ENCODE measurements at regions not wholly inside any gene's neighbourhood (a gene's known extent, or its start where the extent isn't known, plus 50 kb on each side); places are given as distances from the start of the nearest gene placed in this dataset.
"Not testable (repeated sequence)": the region's sequence is repeated elsewhere in the genome, so short reads cannot be mapped to it uniquely, and the experiment has no call there.

DNA sequence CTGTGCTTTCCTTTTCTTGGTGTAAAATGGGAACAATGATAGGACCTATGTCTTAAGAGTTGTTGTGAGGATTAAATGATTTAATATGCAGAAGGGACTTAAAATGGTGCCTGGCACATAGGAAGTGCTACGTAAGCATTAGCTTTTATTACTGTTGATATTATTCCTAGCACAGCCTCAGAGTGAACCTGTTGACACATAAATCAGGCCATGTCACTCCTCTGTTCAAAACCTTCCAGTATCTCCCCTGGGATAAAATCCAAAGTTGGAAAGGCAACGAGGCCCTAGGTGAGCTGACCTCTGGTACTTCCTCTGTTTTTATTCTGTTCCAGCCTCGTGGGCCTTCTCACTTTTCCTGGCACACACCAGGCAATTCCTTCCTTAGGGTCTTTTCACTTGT lies 108.8 kb upstream of the CADM1 start:
- Mint-ChIP-seq H3K27me3 (ENCODE audit: low read depth) (peaks cover 5% of the 10 kb centered on the region), H3K27ac (no peak overlapping the region), H3K4me1 (peaks cover 20% of the 10 kb centered on the region), H3K36me3 (no peaks in the 10 kb centered on the region), H3K4me3 (no peak overlapping the region), H3K9me3 (no peaks in the 10 kb centered on the region)
- no peak for DNase-seq (ENCODE audit: low spot score in 2 of 2, unreplicated experiment in 2 of 2)
- TF ChIP-seq, protein P1, sequence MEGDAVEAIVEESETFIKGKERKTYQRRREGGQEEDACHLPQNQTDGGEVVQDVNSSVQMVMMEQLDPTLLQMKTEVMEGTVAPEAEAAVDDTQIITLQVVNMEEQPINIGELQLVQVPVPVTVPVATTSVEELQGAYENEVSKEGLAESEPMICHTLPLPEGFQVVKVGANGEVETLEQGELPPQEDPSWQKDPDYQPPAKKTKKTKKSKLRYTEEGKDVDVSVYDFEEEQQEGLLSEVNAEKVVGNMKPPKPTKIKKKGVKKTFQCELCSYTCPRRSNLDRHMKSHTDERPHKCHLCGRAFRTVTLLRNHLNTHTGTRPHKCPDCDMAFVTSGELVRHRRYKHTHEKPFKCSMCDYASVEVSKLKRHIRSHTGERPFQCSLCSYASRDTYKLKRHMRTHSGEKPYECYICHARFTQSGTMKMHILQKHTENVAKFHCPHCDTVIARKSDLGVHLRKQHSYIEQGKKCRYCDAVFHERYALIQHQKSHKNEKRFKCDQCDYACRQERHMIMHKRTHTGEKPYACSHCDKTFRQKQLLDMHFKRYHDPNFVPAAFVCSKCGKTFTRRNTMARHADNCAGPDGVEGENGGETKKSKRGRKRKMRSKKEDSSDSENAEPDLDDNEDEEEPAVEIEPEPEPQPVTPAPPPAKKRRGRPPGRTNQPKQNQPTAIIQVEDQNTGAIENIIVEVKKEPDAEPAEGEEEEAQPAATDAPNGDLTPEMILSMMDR (IDR thresholded peaks at IDR 0.05; ENCODE audit: unreplicated experiment) = no peak

GRCh38 chr11:115612046-115612730 lies 108.0 kb upstream of the CADM1 start:
- H3K27me3 Mint-ChIP-seq (ENCODE audit: low read depth) = peaks cover 5% of the 10 kb centered on the region
- no peak overlapping the region for H3K4me3 Mint-ChIP-seq
- no peaks in the 10 kb centered on the region for H3K9me3 Mint-ChIP-seq
- peaks cover 28% of the 10 kb centered on the region for H3K4me1 Mint-ChIP-seq
- no peak overlapping the region for H3K27ac Mint-ChIP-seq
- DNase-seq (ENCODE audit: low spot score in 2 of 2, unreplicated experiment in 2 of 2) = no peak
- TF ChIP-seq, protein P1 (IDR thresholded peaks at IDR 0.05; ENCODE audit: unreplicated experiment) = no peak
- no peaks in the 10 kb centered on the region for H3K36me3 Mint-ChIP-seq

DNA sequence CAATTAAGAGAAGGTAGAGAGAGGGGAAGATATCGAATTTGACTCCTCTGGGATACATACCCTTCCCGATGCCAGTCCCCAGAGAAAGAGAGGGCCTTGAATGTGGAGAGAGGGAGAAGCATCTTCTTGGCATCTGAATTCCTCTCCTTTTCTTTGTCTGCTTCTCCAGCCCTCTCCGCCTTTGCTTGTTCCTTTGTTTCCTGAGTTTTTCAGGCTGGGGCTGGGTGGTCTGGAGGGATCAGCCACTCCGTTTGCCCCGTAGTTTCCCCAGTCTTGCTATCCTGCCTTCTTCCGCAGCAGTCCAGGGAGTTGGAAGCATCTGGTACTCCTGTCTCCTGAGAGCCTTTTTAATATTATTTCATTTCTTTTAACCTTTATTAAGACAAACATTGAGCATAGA lies 107.1 kb upstream of the CADM1 start:
- DNase-seq (ENCODE audit: low spot score in 2 of 2, unreplicated experiment in 2 of 2) = no peak
- Mint-ChIP-seq H3K4me1 (peaks cover 36% of the 10 kb centered on the region), H3K9me3 (no peaks in the 10 kb centered on the region), H3K27ac (no peak overlapping the region), H3K27me3 (ENCODE audit: low read depth) (peaks cover 5% of the 10 kb centered on the region), H3K4me3 (no peak overlapping the region), H3K36me3 (no peaks in the 10 kb centered on the region)
- TF ChIP-seq, protein P1 (IDR thresholded peaks at IDR 0.05; ENCODE audit: unreplicated experiment) = no peak

DNA sequence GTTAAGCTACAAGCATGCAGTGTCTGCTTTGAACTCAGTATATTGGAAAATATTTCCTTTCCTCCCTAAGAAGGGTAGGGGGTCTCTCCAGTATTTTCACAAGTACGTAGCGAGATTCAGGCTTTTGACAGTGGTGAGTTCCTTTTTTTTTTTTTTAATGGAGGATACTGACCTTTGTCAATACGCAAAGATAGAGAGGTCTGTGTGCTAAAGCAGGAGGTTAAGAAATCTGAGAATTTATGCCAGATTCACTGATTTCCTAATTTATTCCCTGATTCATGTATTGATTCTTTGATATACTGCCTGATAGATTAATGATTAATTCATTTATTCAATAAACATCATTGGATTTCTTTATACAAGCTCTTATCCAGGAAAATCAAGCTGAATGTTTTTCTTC lies 106.7 kb upstream of the CADM1 start:
- peaks cover 5% of the 10 kb centered on the region for H3K27me3 Mint-ChIP-seq (ENCODE audit: low read depth)
- H3K9me3 Mint-ChIP-seq = no peaks in the 10 kb centered on the region
- no peak overlapping the region for H3K4me3 Mint-ChIP-seq
- H3K27ac Mint-ChIP-seq = no peak overlapping the region
- DNase-seq (ENCODE audit: low spot score in 2 of 2, unreplicated experiment in 2 of 2) = no peak
- no peaks in the 10 kb centered on the region for H3K36me3 Mint-ChIP-seq
- TF ChIP-seq, protein P1 (IDR thresholded peaks at IDR 0.05; ENCODE audit: unreplicated experiment) = no peak
- peaks cover 41% of the 10 kb centered on the region for H3K4me1 Mint-ChIP-seq

DNA sequence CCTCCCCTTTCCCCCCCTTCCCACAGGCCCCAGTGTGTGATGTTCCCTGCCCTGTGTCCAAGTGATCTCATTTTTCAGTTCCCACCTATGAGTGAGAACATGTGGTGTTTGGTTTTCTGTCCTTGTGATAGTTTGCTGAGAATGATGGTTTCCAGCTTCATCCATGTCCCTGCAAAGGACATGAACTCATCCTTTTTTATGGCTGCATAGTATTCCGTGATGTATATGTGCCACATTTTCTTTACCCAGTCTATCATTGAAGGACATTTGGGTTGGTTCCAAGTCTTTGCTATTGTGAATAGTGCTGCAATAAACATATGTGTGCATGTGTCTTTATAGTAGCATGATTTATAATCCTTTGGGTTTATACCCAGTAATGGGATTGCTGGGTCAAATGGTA lies 106.0 kb upstream of the CADM1 start:
- H3K27me3 Mint-ChIP-seq (ENCODE audit: low read depth); H3K27ac Mint-ChIP-seq; H3K36me3 Mint-ChIP-seq; H3K9me3 Mint-ChIP-seq; DNase-seq (ENCODE audit: low spot score in 2 of 2, unreplicated experiment in 2 of 2); H3K4me3 Mint-ChIP-seq: not testable (repeated sequence)
- peaks cover 44% of the 10 kb centered on the region for H3K4me1 Mint-ChIP-seq

DNA sequence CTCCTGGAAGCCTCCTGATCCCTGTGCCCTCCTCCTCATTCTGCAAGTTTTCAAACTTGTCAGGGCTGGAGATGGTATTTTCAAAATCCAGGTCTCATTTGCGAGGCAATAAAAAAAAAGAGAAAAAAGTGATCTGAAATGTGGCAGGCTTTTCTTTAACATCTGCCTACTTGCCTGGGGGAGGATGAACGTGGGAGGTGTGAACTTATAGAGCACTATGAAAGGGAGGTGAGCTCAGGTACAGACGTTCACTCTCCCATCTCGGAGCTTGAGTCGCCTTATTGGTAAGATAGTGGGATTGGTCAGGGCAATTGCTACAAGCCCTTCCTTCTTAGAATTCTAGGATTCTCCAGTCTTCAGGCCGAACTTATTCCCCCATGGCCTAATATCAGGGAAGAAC lies 104.8 kb upstream of the CADM1 start:
- DNase-seq (ENCODE audit: low spot score in 2 of 2, unreplicated experiment in 2 of 2) = no peak
- TF ChIP-seq, protein P1 (IDR thresholded peaks at IDR 0.05; ENCODE audit: unreplicated experiment) = no peak
- no peak overlapping the region for H3K4me3 Mint-ChIP-seq
- no peaks in the 10 kb centered on the region for H3K36me3 Mint-ChIP-seq
- peaks cover 44% of the 10 kb centered on the region for H3K4me1 Mint-ChIP-seq
- H3K9me3 Mint-ChIP-seq = no peaks in the 10 kb centered on the region
- peaks cover 5% of the 10 kb centered on the region for H3K27me3 Mint-ChIP-seq (ENCODE audit: low read depth)
- no peak overlapping the region for H3K27ac Mint-ChIP-seq

All from mesothelial cell of epicardium (in vitro differentiated cells).